ENCODE measurements at regions not wholly inside any gene's neighbourhood (a gene's known extent, or its start where the extent isn't known, plus 50 kb on each side); places are given as distances from the start of the nearest gene placed in this dataset.

DNA sequence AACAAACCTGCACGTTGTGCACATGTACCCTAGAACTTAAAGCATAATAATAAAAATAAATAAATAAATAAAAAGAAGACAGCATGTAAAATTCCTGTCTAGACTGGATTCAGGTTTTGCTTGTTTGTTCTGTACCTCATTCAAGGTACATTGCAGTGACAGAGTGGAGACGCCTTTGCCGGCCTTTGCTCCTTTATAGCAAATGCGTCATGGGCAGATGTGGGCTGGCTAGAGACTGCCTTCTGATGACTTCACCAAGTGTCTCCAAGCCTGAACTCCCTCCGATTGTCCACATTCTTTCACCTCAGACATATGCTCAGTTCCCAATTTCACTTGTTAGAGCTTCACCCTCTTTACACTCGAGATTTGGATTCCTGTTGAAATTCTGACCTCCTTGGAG lies 147.8 kb upstream of the ARHGAP20 start:
- TF ChIP-seq, protein P1, sequence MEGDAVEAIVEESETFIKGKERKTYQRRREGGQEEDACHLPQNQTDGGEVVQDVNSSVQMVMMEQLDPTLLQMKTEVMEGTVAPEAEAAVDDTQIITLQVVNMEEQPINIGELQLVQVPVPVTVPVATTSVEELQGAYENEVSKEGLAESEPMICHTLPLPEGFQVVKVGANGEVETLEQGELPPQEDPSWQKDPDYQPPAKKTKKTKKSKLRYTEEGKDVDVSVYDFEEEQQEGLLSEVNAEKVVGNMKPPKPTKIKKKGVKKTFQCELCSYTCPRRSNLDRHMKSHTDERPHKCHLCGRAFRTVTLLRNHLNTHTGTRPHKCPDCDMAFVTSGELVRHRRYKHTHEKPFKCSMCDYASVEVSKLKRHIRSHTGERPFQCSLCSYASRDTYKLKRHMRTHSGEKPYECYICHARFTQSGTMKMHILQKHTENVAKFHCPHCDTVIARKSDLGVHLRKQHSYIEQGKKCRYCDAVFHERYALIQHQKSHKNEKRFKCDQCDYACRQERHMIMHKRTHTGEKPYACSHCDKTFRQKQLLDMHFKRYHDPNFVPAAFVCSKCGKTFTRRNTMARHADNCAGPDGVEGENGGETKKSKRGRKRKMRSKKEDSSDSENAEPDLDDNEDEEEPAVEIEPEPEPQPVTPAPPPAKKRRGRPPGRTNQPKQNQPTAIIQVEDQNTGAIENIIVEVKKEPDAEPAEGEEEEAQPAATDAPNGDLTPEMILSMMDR (IDR thresholded peaks at IDR 0.05) = no peak
- no peak for TF ChIP-seq POLR2A (IDR thresholded peaks at IDR 0.05)
